ENCODE measurements at regions not wholly inside any gene's neighbourhood (a gene's known extent, or its start where the extent isn't known, plus 50 kb on each side); places are given as distances from the start of the nearest gene placed in this dataset.

DNA sequence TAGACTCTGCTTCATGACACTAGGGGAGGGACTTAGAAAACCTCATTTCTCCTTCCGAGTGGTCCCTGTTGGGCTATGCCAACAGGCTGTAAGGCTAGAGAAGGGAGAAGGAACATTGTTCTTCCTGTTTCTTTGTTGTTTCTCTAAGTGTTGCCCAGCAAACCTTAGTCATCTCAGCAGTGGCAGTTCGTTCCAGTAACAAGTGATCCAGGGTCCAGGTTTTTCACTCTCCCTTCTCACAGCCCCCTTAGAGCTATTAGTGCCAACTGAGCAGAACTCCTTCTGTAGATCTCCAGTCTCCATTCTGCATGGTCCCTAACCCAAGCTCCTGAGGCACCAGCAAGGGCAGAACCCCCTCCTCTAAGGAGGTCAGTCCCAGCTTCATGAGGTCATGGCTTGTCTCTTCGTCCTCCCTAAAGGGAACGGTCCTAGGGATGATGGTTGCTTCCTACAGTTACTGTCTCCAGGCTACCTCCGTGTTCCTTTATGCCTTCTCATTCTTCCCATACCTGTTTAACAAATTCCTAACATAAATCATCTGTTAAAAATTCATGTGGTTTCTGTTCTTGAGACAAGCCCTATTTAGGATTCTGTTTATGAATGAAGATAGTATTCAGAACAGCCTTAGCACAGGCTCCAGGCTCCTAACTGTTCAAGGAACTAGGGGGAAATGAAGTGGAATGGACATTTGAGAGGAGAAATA is 168.6 kb upstream of the UBASH3B start:
- CTCF ChIA-PET, result no interaction called here
- no TSS peak for BruUV-seq (replicated peaks)
- H3K4me1 Mint-ChIP-seq (ENCODE audit: low read depth, unreplicated experiment), result no peaks in the 10 kb centered on the region
- peaks cover 5% of the 10 kb centered on the region for H3K9me3 Mint-ChIP-seq (ENCODE audit: low read depth, unreplicated experiment)
- H3K27ac Mint-ChIP-seq (ENCODE audit: unreplicated experiment), result no peak overlapping the region
- peaks cover 49% of the 10 kb centered on the region for H3K27me3 Mint-ChIP-seq (ENCODE audit: unreplicated experiment)
- no peaks in the 10 kb centered on the region for H3K36me3 Mint-ChIP-seq (ENCODE audit: insufficient read depth, unreplicated experiment)
- intact Hi-C loops (cut with micrococcal nuclease; ENCODE audit: unreplicated experiment), result no loop called here
- TF ChIP-seq, protein P1, sequence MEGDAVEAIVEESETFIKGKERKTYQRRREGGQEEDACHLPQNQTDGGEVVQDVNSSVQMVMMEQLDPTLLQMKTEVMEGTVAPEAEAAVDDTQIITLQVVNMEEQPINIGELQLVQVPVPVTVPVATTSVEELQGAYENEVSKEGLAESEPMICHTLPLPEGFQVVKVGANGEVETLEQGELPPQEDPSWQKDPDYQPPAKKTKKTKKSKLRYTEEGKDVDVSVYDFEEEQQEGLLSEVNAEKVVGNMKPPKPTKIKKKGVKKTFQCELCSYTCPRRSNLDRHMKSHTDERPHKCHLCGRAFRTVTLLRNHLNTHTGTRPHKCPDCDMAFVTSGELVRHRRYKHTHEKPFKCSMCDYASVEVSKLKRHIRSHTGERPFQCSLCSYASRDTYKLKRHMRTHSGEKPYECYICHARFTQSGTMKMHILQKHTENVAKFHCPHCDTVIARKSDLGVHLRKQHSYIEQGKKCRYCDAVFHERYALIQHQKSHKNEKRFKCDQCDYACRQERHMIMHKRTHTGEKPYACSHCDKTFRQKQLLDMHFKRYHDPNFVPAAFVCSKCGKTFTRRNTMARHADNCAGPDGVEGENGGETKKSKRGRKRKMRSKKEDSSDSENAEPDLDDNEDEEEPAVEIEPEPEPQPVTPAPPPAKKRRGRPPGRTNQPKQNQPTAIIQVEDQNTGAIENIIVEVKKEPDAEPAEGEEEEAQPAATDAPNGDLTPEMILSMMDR (IDR thresholded peaks at IDR 0.05; ENCODE audit: unreplicated experiment), result no peak
- no peak for DNase-seq
- H3K4me3 Mint-ChIP-seq (ENCODE audit: low read depth, unreplicated experiment), result no peak overlapping the region

DNA sequence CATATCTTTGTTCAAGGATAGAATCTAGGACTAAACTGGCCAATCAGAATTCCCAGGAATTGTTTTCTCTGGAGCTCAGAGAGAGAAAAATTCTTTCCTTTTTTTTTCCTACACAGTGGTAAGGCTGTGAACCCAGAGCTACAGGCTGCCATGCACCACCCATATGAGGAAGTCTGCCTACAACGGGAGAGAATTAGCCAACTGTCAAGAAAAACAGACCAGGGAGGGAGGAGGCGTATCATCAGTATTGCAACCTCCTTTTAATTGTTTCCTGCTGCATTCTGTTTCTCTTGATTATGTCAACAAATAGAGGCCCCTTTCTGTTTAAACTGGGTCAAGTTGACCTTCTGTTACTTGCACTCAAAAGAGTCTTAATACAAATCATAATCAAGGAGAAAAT is 176.5 kb upstream of the UBASH3B start:
- peaks cover 20% of the 10 kb centered on the region for H3K27me3 Mint-ChIP-seq (ENCODE audit: unreplicated experiment)
- H3K36me3 Mint-ChIP-seq (ENCODE audit: insufficient read depth, unreplicated experiment), result no peaks in the 10 kb centered on the region
- H3K9me3 Mint-ChIP-seq (ENCODE audit: low read depth, unreplicated experiment), result peaks cover 5% of the 10 kb centered on the region
- intact Hi-C loops (cut with micrococcal nuclease; ENCODE audit: unreplicated experiment), result no loop called here
- no peaks in the 10 kb centered on the region for H3K4me1 Mint-ChIP-seq (ENCODE audit: low read depth, unreplicated experiment)
- BruUV-seq (replicated peaks), result no TSS peak
- DNase-seq, result no peak
- CTCF ChIA-PET, result no interaction called here
- TF ChIP-seq, protein P1 (IDR thresholded peaks at IDR 0.05; ENCODE audit: unreplicated experiment), result no peak
- H3K27ac Mint-ChIP-seq (ENCODE audit: unreplicated experiment), result no peak overlapping the region
- H3K4me3 Mint-ChIP-seq (ENCODE audit: low read depth, unreplicated experiment), result no peak overlapping the region

DNA sequence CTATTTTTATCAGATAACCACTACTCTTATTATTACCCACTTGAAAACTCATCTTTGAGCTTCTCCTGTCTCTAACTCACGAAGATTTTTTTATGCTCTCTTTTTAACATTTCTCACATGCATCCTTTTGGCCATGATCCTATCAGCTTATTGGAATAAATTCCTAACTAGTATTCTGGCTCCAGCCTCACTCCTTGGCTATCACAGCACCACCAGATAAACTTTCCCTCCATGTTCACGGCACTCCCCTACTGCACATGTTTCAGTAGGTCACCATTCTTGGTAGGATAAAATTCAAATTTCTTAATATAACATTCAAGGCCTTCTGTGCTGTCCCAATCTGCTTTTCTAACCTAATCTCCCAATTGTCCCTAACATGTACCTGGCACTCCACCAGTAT is 186.6 kb upstream of the UBASH3B start:
- TF ChIP-seq, protein P1 (IDR thresholded peaks at IDR 0.05; ENCODE audit: unreplicated experiment), result no peak
- Mint-ChIP-seq H3K4me3 (ENCODE audit: low read depth, unreplicated experiment) (no peak overlapping the region), H3K27ac (ENCODE audit: unreplicated experiment) (no peak overlapping the region), H3K4me1 (ENCODE audit: low read depth, unreplicated experiment) (no peaks in the 10 kb centered on the region), H3K27me3 (ENCODE audit: unreplicated experiment) (no peaks in the 10 kb centered on the region), H3K36me3 (ENCODE audit: insufficient read depth, unreplicated experiment) (no peaks in the 10 kb centered on the region), H3K9me3 (ENCODE audit: low read depth, unreplicated experiment) (no peaks in the 10 kb centered on the region)
- intact Hi-C loops (cut with micrococcal nuclease; ENCODE audit: unreplicated experiment), result no loop called here
- BruUV-seq (replicated peaks), result no TSS peak
- DNase-seq, result no peak
- CTCF ChIA-PET, result no interaction called here

DNA sequence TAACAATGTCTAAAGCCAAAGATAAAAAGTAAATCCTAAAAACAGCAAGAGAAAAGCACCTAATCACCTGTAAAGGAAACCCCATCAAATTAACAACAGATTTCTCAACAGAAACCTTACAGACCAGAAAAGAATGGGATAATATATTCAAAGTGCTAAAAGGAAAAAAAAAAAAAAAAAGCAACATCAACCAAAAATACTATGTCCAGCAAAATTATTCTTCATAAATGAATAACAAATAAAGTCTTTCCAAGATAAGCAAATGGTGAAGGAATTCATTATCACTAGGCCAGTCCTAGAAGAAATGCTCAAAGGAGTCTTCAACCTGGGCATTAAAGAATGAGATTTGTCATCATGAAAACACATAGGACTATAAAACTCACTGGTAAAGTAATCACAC is 192.0 kb upstream of the UBASH3B start:
- no peak for DNase-seq
- BruUV-seq (replicated peaks), result no TSS peak
- no peaks in the 10 kb centered on the region for H3K27me3 Mint-ChIP-seq (ENCODE audit: unreplicated experiment)
- no peak overlapping the region for H3K27ac Mint-ChIP-seq (ENCODE audit: unreplicated experiment)
- no peaks in the 10 kb centered on the region for H3K4me1 Mint-ChIP-seq (ENCODE audit: low read depth, unreplicated experiment)
- no peaks in the 10 kb centered on the region for H3K36me3 Mint-ChIP-seq (ENCODE audit: insufficient read depth, unreplicated experiment)
- TF ChIP-seq, protein P1 (IDR thresholded peaks at IDR 0.05; ENCODE audit: unreplicated experiment), result no peak
- no peaks in the 10 kb centered on the region for H3K9me3 Mint-ChIP-seq (ENCODE audit: low read depth, unreplicated experiment)
- intact Hi-C loops (cut with micrococcal nuclease; ENCODE audit: unreplicated experiment), result no loop called here
- no peak overlapping the region for H3K4me3 Mint-ChIP-seq (ENCODE audit: low read depth, unreplicated experiment)
- CTCF ChIA-PET, result no interaction called here

Measured in Calu3 (cell line).